ENCODE measurements at regions not wholly inside any gene's neighbourhood (a gene's known extent, or its start where the extent isn't known, plus 50 kb on each side); places are given as distances from the start of the nearest gene placed in this dataset.

- TF ChIP-seq POLR2A (IDR thresholded peaks at IDR 0.05) (no peak), CTCF (IDR thresholded peaks at IDR 0.05) (no peak)
Observed at GRCh38 chr13:106789911-106790310, 222.0 kb upstream of the ARGLU1 start.
